Fibroblast of skin of right biceps (primary cell): ENCODE measurements at regions not wholly inside any gene's neighbourhood (a gene's known extent, or its start where the extent isn't known, plus 50 kb on each side); places are given as distances from the start of the nearest gene placed in this dataset.

Source experiments
- DNase-seq: peaks from one replicate; pipeline ENCODE4 v3.0.0-alpha.2; 2013

DNA sequence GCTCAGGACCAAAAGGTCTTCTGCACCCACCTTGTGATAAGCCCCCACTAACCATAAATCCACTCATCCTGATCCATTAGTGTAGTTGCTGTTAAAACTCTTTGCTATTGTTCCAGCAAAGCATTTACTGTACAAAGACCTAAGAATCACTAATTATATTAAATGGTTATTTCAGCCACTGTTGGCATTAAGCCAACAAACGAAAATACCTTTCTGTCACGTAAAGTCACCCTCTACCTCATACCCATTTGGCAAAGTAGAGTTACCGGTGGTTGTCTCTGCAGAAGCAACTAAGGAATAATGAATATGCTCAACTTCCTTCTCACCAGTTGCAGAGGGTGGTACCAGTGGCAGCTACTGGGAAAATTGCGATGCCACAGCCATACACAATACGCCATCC is 224.5 kb downstream of the SP3 start:
- no peak for DNase-seq

DNA sequence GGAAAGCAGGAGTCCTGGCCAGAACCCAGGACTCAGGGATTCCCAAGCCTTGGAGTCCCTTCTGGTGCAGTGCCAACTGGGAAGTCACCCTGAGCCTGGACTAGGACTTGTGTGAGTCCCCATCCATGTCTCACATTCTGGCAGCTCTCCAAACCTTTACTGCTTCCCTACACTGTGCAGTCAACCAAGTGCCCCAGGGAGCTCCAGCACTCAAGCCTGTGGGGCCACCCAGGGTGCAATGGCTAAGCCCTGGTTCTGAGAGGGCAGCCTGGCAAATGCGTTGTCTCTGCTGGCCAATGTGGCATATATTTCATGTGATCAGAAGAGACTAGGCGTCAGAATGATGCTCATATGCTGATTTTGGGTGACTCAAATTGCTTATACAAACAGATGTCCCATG is 223.4 kb downstream of the SP3 start:
- peak; percentile 20 for DNase-seq

DNA sequence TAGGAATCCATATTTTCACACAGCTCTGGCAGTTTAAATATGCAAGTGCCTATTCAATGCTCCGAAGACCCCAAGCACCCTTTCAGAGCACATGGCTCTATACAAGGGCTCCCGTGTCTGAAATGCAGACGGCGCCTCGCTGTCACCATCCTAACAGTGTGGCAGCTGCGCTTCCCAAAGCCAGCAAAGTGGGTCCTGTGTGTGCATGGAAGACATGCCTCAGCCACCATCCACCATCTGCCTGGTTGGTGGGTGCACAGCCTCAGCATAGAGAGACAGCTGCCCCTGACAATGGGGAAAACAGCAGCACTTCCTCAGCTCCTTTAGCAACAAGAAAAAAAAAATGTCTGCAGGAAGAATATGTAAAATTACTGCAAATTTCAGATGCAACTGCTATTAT is 218.1 kb downstream of the SP3 start:
- no peak for DNase-seq

DNA sequence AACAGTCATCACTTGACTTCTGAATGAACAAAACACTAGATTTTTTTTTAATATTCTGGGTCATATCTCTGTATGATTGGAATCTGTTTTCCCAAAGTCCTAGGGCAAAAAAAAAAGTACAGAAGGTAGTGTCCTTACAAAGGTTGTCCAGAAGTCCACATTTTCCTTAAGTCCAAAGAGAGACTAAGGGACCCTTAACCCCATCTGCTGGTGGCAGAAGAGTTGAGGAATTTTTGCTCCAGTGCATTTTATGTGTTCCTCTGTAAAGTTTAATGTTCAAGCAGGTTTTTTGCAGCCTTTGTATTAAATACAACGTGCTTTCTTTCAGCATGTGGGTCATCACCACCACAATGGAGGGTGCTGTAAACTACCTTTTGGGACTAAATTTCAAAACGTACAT is 215.9 kb downstream of the SP3 start:
- DNase-seq = peak; percentile 29

DNA sequence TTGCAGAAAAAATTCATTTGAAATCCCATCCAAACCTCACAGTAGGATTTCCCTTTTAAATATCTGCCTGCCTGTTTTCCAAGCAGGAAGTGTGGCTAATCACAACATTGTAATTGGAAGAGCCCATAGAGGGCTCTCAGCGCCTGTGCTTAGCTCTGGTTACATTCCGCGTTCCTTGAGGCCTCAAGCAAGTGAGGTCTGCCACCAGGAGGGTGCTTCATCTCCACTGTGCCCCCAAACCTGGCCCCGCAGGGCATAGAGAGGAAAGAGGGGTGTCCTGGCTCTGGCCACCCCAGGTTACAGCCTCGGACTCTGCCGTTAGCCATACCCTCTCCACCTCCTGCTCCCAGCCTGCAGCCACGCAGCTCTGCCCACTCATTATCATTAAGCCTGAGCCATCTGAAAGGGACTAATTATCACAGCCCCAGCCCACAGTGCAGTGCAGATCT is 214.8 kb downstream of the SP3 start:
- DNase-seq = peak; percentile 49

DNA sequence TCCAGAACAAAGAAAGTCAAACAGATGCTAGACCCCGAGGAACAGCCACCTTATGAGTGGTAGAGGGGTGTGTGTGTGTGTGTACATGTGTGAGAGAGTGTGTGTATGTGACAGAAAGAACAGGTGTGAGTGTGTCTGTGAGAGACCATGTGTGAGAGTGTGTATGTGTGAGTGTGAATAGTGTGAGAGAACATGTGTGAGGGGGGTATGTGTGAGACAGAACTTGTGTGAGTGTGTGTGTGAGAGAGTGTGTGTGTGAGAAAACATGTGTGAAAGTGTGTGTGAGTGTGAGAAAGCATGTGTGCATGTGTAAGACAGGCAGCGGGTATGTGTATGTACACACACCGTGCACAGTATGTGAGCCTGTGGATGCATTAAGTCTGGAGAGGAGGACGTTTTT is 214.3 kb downstream of the SP3 start:
- DNase-seq = no peak

DNA sequence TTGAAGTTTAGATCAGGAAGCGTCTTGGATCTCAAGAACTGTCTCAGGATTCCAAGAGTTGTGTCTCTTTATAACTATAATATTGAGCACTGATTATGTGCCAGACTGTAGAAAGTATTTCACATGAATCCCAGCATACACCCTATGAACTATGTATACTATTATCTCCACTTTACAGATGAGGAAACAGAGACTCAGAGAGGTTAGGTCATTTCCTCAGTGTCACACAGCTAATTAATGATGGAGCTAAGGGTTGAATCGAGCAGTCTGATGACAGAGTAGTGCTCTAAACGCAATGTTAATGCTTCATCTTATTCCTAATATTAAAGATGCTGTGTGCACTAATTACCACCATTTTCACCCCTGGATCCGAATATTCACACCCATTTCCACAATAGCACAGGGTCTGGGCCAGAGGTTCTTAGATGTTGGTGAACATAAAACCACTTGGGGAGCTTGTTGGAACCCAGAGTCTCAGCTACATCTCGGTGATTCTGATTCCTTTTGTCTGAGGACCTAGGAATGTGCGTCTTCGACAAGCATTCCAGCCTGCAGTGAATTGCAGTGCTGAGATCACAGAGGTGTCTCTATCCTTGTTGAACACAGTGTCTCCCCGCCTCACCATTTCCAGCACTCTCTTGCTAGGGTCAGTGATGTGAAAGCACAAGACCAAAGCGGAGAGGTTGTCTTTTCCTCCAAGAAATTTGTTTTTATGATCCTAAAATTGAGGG is 213.8 kb downstream of the SP3 start:
- DNase-seq = no peak

DNA sequence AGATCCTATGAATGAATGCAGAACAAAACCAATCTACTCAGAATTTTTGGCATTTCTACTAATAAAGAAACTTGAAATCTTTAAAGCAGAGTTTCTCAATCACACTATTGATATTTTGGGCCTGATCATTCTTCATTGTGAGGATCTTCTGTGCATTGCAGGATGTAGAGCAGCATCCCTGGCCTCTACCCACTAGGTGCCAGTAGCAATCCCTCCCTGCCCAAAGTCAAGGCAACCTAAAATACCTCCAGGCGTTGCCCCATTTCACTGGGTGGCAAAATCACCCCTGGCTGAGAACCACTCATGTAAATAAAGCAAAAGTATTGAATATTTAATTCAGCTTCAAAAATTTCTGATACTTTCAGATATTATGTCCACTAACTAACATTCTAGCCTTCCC is 213.0 kb downstream of the SP3 start:
- peak; percentile 14 for DNase-seq

DNA sequence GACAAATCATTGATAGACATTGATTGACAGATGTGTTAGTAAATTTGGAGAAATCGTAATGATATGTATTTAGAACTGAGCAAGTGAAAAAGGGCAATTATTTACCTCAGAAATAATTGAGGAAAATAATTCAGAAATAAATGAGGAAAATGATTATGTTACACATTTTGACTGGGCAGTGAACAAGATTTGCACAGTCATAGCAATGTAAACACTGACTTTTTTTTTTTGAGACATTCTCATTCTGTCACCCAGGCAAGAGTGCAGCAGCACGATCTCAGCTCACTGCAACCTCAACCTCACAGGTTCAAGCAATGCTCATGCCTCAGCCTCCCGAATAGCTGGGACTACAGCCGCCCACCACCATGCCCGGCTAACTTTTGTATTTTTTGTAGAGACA is 211.7 kb downstream of the SP3 start:
- no peak for DNase-seq

DNA sequence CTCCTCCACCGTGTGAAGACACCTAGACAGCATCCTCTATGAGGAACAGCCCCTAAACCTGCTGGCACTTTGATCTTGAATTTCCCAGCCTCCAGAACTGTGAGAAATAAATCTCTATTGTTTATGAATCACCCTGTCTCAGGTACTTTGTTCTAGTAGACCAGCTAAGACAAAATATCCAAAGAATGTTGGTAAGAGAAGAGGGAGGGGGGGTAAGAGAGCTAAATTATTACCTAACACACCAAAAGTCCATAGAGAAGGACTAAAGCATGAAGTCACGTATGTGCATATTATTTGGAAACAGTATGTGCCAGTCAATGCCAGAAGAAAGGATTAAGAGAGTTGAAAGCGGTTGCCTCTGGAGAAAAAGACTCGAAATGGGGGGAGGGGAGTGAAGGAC is 211.0 kb downstream of the SP3 start:
- DNase-seq = no peak

DNA sequence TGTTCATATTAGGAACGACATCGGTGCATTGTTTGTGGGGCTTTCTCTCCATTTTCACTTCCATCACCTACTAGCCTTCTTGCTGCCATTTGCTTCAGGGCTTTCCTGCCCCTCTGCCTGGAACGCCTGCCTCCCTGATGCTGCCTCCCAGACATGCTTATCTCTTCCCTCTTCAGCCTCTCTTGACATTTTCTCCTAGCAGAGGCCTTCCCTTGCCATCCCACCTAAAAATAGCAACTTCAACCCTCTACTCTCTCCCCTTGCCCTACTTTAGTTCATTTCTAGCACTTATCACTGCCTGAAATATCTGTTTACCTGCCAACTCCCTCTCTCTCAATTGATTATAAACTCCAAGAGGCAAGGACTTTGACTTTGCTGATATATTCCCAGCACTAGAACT is 210.3 kb downstream of the SP3 start:
- DNase-seq = no peak

DNA sequence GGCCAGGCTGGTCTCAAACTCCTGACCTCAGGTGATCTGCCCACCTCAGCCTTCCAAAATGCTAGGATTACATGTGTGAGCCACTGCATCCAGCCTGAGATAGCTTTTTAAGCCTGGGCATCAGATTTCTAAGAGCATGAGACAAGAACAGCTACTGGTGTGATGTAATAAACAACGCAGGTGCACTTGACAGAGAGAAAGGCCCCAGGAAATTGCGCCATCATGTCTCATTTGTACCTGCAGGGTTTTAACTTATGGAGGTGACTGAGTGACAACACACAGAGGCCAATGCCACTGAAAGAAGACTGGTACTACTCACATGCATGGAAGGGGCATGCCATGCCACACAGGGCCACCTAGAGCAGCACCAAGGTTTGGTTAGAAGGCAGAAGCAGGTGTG is 209.4 kb downstream of the SP3 start:
- DNase-seq = no peak

DNA sequence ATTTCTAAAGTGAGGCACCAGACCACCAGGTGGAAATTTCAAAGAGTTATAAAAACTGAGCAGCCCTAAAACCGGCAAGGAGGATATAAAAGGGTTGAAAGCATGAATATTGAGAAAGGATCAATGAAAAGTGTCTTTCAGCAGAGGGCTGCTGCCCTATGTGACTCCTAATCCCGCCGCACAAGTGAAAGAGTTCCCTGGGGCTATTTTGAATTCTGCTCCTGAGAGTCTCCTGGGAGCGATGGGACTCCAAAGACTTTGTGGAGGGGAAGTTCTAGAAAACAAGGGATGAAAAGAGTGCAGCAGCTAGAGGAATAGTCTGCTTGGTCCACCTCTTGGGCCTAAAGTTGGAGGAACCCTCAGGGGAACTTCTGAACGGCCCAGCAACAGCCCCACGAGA is 205.2 kb downstream of the SP3 start:
- no peak for DNase-seq

DNA sequence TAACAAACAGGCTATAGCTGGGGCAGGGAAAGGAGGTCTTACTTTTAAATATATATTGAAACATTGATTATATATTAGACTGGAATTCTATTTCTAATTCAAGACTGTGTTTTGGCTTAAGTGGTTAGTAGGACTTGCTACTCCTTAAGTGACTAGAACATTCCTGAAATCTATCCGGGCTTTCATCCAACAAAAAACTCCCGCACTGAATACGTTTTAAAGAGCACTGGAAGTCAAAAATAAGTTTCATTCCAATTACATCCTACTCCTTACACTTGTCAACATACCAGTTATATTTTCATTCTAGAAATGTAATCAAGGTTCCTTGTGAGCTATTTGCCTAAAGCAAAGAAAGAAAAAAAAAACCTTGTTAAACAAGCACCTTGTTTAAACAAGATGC is 204.6 kb downstream of the SP3 start:
- peak; percentile 38 for DNase-seq

DNA sequence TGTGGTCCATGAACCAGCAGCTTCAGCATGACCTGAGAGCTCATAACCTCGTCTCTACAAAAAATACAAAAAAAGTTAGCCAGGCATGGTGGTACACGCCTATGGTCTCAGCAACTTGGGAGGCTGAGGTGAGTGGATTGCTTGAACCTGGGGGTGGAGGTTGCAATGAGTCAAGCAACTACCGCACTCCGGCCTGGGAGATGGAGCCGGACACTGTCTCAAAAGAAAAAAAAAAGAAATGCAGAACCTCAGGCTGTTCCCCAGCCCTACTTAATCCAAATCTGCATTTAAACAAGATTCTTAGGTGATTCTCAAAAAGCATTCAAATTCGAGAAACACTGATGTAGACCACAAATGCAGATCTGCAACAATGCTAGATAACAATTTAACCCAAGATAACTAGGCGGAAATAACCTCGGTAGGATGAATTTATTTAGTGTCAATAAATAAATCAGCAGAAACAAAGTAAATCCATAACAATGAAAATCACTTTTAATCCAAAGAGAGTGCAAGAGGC is 203.5 kb downstream of the SP3 start:
- DNase-seq = no peak

DNA sequence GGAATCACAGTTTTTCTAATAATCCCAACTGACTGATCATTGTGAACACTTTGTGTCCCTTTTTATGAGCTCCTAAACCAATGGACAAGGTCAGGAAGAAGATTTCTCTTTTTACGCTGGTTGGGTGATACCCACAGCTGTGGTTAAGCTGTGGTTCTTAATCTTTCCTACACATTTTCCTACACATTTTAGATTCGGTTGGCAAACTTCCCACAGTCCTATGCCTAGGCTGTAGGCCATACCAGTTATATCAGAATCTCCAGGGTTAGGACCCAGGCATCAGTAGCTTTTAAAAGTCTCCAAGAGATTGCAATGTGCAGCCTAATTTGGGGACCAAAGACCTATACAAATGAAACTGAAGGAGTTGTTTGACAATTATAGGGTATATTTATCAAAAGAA is 203.0 kb downstream of the SP3 start:
- no peak for DNase-seq

DNA sequence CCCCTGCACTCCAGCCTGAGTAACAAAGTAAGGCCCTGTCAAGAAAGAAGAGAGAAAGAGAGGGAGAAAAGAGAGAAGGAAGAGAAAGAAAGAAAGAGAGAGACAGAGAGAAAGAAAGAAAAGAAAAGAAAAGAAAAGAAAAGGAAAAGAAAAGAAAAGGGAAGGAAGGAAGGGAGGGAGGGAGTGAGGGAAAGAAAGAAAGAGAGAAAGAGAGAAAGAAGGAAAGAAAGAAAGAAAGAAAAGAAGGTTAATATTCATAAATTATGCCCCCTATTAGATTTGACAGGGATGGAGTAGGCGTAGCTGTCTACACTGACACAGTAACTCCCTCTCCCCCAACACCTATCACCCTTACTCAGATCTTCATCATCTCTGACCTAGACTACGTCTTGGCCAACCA is 202.3 kb downstream of the SP3 start:
- DNase-seq = no peak

DNA sequence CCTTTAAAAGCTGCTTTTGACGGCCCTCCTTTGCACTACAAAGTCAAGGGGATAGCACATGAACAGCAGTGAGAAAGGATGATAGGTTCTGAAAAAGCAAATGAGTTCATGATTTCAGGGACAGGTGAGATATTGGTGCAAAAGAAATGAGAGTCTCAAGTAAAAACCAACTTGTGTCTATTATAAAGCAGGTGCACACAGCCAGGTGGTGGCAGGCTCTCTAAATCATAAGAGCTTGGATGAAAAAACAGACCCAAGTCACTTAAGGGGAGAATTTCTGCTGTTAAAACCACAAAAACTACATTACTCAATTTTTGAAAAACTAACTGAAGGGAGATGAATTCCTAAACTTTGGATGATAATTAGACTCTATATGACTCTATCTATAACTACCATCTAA is 201.5 kb downstream of the SP3 start:
- DNase-seq = no peak

DNA sequence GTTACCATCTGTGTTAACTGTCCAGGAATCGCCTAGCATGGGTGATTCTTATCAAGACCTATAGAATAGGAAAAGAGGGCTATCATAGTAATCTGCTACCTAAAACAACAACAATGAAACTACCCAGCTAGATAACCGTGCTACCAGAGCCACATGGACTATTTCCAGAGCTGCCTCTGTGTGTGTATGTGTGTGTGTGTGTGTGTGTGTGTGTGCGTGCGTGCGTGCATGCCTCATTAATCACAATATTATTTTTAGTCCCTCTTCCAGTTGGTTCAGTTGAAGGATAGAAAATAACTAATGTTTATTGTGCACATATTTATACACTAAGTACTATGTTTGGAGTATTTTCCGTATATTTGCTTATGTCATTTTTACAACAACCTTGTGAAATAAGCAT is 201.1 kb downstream of the SP3 start:
- DNase-seq = no peak

DNA sequence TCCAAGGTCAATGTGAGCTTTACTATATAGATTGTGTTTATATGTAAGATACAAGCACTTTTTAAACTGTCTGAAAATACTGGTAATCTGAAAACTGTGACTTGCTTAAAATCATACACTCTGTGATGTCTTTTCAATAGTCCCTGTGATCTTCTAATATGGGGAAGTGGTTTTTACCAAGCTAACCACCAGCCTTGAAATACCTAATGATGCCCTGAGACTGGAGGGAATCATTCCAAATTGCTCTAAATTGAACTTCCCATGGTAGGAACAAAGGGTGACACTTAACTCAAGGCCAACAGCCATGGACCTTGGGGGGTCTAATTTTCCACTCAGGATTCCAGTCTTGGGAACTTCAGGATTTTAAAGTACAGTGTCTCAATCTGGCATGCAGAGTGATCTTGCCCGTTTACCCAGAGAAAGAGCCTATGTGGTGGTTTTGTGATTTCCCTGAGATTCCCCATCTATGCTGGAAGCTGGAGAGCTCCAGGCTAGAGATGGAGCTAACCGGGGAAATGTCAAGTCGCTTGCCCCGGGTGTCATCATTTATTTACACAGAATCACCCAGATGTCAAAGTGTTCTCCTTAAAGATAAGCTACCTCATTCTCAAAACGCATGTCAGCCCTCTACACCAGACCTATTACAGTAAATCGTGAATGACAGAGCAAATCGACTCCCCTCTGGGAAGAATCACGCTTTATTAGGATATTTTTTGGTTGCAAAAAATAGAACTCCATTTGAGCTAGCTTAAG is 198.5 kb downstream of the SP3 start:
- no peak for DNase-seq

DNA sequence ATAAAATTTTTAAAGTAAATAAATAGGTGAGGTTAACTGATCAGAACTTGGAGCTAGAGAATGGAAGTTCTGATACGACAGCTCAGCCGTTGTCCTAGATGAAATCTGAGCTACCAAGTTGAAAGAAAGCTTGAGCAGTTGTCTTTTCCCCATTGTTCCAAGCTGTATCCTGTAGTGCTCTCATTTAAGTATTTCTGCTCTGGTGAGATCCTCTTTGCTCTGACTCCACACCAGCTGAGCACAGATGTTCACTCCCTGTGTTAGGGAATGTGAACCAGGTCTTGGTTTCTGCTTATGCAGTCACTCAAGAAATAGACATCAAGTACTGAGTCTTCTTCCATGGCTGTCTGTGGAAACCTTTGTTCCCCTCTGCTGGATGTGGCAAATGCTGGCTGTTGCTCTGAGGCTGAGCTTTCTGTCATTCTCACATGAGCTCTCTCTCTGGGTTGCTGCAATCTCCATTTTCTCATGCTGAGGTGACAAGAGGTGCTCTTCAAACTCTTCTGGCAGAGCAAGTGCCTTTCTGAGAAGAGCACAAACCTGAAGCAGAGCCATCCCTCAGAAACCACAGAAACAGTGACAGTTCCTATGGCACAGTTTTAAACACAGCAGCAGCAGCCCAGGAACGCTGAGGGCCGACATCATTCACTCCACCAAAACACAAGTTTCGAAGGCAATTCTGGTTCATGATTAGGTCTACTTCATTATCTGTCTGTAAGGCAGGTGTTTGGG is 194.1 kb downstream of the SP3 start:
- DNase-seq = no peak

DNA sequence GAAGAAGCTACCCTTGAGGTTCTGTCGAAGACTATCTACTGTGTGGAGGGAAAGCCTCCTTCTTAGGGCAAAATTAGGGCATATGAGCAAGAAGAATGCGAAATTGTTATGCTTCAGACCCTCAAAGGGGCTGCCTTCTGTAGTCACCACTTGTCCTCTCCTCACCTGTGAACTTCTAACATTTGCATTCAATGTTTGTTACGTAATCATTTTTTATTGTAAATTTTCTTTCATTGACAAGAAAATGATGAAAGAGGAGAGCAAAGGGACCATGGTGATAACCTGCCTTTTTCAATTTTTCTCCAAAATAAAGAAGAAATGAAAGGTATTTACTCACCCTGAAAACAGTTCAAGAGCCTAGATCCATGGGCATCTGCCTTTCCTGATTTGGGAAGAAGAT is 193.0 kb downstream of the SP3 start:
- DNase-seq = no peak

DNA sequence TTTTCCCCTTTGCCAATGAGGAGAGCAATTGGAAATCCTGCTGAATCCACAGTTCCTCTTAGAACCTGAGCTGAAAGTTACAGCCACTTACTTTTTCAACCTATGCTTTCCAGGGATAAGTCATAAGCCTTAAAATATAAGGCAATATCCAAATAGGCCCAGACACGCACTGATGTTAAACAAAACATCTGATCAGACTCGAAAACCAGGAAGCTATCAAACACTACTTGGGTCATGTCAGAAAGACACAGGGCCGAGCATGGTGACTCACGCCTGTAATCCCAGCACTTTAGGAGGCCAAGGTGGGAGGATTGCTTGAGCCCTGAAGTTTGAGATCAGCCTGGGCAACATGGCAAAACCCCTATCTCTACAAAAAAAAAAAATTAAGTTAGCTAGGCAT is 192.1 kb downstream of the SP3 start:
- DNase-seq = no peak

DNA sequence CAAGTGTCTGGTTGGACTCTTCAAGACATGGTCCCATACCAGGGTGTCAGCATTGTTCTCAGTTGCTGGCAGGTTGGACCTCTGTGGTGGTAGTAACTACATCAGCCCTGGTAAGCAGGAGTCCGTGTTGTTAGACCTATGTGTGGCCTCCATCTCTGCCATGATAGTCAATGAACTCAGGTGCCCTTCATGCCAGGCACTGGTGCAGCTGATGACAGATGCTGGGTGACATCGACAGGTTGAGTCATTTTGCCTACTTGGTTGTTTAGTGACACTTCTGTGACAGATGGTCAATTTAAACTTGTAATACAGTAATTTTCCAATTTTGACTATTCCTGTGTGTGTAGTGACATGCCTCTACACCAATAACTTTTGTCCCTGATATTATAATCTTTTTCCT is 189.7 kb downstream of the SP3 start:
- no peak for DNase-seq
